B cell (primary cell): ENCODE measurements at regions not wholly inside any gene's neighbourhood (a gene's known extent, or its start where the extent isn't known, plus 50 kb on each side); places are given as distances from the start of the nearest gene placed in this dataset.

Experiments
- ATAC-seq: fragments of 200-7000 bp; cut with Tn5 transposase; one replicate; pipeline ENCODE4 v1.10.0; 2021; ENCODE audit warnings: low read depth, mild to moderate bottlenecking, moderate number of reproducible peaks, moderate library complexity
- CTCF ChIA-PET: fragments of 350-600 bp; sonication (Branson Sonifier 250); formaldehyde crosslinking; loops from one replicate; lab custom pipeline; 2021; ENCODE audit warnings: antibody characterized with exemption, inconsistent platforms; lab: Charles Lee
- POLR2A ChIA-PET: fragments of 350-600 bp; sonication (Branson Sonifier 250); formaldehyde crosslinking; loops from one replicate; lab custom pipeline; 2021; ENCODE audit warnings: antibody characterized with exemption; lab: Charles Lee
- DNase-seq: peaks from one replicate; pipeline ENCODE4 v3.0.0; 2013
- H2AFZ ChIP-seq: 2 replicates; pipeline ENCODE4 v1.6.1; 2012; ENCODE audit warnings: mild to moderate bottlenecking, low read depth, low read length; ENCODE audit not compliant: insufficient read depth, poor library complexity, severe bottlenecking
- H3K27ac ChIP-seq, 2 donors: 1 replicate in 1 of 2; 2 replicates in 1 of 2; pipeline ENCODE4 v1.5.1; 2012 to 2013; ENCODE audit warnings: low read length in 2 of 2, mild to moderate bottlenecking in 2 of 2, moderate library complexity in 1 of 2
- H3K27me3 ChIP-seq, 4 experiments: fragments of 200-600 bp in 1 of 4; sonication (generic) in 1 of 4; replicated peaks in 1 of 4; 1 replicate in 2 of 4; 2 replicates in 2 of 4; pipeline versions ENCODE4 v1.6.1 to v1.7.0; 2013 to 2016; ENCODE audit warnings: low read length in 3 of 4, mild to moderate bottlenecking in 2 of 4, mixed read lengths in 1 of 4, moderate library complexity in 1 of 4; ENCODE audit not compliant: insufficient read depth in 4 of 4, control insufficient read depth in 3 of 4; ENCODE audit errors: control extremely low read depth in 1 of 4
- H3K36me3 ChIP-seq, 2 experiments: replicated peaks in 1 of 2; 1 replicate in 1 of 2; 2 replicates in 1 of 2; pipeline versions ENCODE4 v1.6.1 to v1.7.1; 2013; ENCODE audit warnings: low read length in 1 of 2; ENCODE audit not compliant: insufficient read depth in 2 of 2, control insufficient read depth in 1 of 2; ENCODE audit errors: control extremely low read depth in 1 of 2, extremely low read depth in 1 of 2
- H3K4me1 ChIP-seq, 2 donors: fragments of 200-600 bp in 1 of 2; sonication (generic) in 1 of 2; 1 replicate in 1 of 2; 2 replicates in 1 of 2; pipeline versions ENCODE4 v1.5.1 to v1.6.1; 2013 to 2017; ENCODE audit warnings: low read length in 2 of 2; ENCODE audit not compliant: control insufficient read depth in 2 of 2, insufficient read depth in 2 of 2
- H3K4me2 ChIP-seq: replicated peaks from 2 replicates; pipeline ENCODE3; 2012; ENCODE audit warnings: mild to moderate bottlenecking, low read depth, low read length; ENCODE audit not compliant: poor library complexity, severe bottlenecking
- H3K4me3 ChIP-seq, 5 experiments: fragments of 200-600 bp in 1 of 5; sonication (generic) in 1 of 5; 1 replicate in 3 of 5; 2 replicates in 2 of 5; pipeline versions ENCODE4 v1.5.1 to v1.7.0; 2011 to 2016; ENCODE audit warnings: low read length in 4 of 5, mild to moderate bottlenecking in 4 of 5, low read depth in 2 of 5, control low read depth in 1 of 5, moderate library complexity in 1 of 5; ENCODE audit not compliant: insufficient read depth in 1 of 5; ENCODE audit errors: control extremely low read depth in 1 of 5, extremely low read depth in 1 of 5
- H3K79me2 ChIP-seq: fragments of 200-600 bp; sonication (generic); one replicate; pipeline ENCODE4 v1.6.0; 2016; ENCODE audit warnings: low read length; ENCODE audit not compliant: control insufficient read depth, insufficient read depth
- H3K9ac ChIP-seq: fragments of 200-600 bp; sonication (generic); 2 replicates; pipeline ENCODE4 v1.6.1; 2017; ENCODE audit warnings: mild to moderate bottlenecking, low read length, moderate library complexity
- H3K9me3 ChIP-seq, 3 donors: one replicate each; pipeline versions ENCODE4 v1.6.1 to v1.7.1; 2013; ENCODE audit warnings: low read length in 2 of 3; ENCODE audit not compliant: control insufficient read depth in 2 of 3, insufficient read depth in 1 of 3; ENCODE audit errors: control extremely low read depth in 1 of 3
- H4K20me1 ChIP-seq: 2 replicates; pipeline ENCODE4 v1.6.0; 2012; ENCODE audit warnings: mild to moderate bottlenecking, low read length; ENCODE audit not compliant: insufficient read depth, control insufficient read depth, poor library complexity, severe bottlenecking
- H3K27ac Mint-ChIP-seq: one replicate; pipeline ENCODE4 v1.8.0; 2021; ENCODE audit warnings: mixed read lengths
- H3K27me3 Mint-ChIP-seq: one replicate; pipeline ENCODE4 v1.8.0; 2021; ENCODE audit warnings: mixed read lengths
- H3K4me1 Mint-ChIP-seq: one replicate; pipeline ENCODE4 v1.8.0; 2021; ENCODE audit warnings: mixed read lengths
- H3K4me3 Mint-ChIP-seq: one replicate; pipeline ENCODE4 v1.8.0; 2021; ENCODE audit warnings: mixed read lengths
- H3K9me3 Mint-ChIP-seq: one replicate; pipeline ENCODE4 v1.8.0; 2022; ENCODE audit warnings: mixed read lengths; ENCODE audit not compliant: insufficient read depth
- EZH2 ChIP-seq: IDR thresholded peaks from 2 replicates; pipeline ENCODE4 v1.6.1; 2012; ENCODE audit warnings: borderline replicate concordance, low read depth, mild to moderate bottlenecking, moderate library complexity, low read length; ENCODE audit not compliant: insufficient read depth, poor library complexity, severe bottlenecking
- WGBS: methylation state at CpG from one replicate; pipeline ENCODE4 v1.1.5; 2013; ENCODE audit warnings: missing lambda C conversion rate; ENCODE audit not compliant: insufficient coverage; 5-methylcytosine and 5-hydroxymethylcytosine counted together
- intact Hi-C: fragments of 100-400 bp; cut with micrococcal nuclease; formaldehyde crosslinking; loops from one replicate; pipeline ENCODE4 v1.10.0; 2022
- TF ChIP-seq, protein P1 (sequence below): fragments of 200-600 bp; IDR thresholded peaks from one replicate; pipeline ENCODE4 v1.8.0; 2022; ENCODE audit warnings: antibody characterized with exemption, mild to moderate bottlenecking

DNA sequence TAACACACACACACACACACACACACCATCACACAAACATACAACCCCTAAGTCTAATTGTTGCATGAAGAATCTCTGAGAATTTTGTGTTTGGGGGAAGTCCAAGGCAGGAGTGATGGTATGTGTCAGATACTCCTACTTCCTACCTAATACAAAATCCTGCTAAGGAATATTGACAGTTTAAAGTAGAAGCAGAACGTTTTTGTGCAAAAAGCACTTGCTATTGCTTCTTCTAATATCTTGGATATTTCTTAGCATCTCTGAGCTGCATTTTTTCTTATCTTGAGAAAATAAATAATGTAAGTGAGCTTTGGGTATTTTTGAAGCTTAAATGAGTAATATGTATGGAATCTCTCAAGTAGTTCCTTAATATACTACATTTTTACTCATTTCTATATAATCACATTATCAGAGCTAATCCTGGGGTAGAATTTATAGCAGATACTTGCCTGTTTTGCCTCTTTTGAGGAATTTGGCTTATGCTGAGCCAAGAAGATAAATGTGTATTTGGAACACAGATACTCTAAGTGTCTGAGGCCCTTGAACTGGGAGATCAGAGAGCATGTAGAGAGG lies 212.3 kb downstream of the DKK1 start:
- Mint-ChIP-seq H3K4me3 (no peak overlapping the region), H3K27ac (no peak overlapping the region), H3K9me3 (no peaks in the 10 kb centered on the region), H3K27me3 (no peaks in the 10 kb centered on the region), H3K4me1 (no peaks in the 10 kb centered on the region)
- H3K27me3 ChIP-seq = no peaks in the 10 kb centered on the region
- ChIA-PET POLR2A (no interaction called here), CTCF (no interaction called here)
- H3K27ac ChIP-seq = no peak overlapping the region
- DNase-seq (no peak), ATAC-seq (no peak)
- intact Hi-C loops = no loop called here
- no CpG with 5 or more reads among the region's 1 CpG for WGBS
- H3K4me3 ChIP-seq = no peak overlapping the region
- H2AFZ ChIP-seq = no peak overlapping the region
- no peaks in the 10 kb centered on the region for H3K9me3 ChIP-seq
- no peak overlapping the region for H3K9ac ChIP-seq
- H4K20me1 ChIP-seq = no peaks in the 10 kb centered on the region
- no peak overlapping the region for H3K4me2 ChIP-seq
- H3K36me3 ChIP-seq = no peaks in the 10 kb centered on the region
- H3K4me1 ChIP-seq = no peaks in the 10 kb centered on the region
- no peak for TF ChIP-seq EZH2
- TF ChIP-seq, protein P1, sequence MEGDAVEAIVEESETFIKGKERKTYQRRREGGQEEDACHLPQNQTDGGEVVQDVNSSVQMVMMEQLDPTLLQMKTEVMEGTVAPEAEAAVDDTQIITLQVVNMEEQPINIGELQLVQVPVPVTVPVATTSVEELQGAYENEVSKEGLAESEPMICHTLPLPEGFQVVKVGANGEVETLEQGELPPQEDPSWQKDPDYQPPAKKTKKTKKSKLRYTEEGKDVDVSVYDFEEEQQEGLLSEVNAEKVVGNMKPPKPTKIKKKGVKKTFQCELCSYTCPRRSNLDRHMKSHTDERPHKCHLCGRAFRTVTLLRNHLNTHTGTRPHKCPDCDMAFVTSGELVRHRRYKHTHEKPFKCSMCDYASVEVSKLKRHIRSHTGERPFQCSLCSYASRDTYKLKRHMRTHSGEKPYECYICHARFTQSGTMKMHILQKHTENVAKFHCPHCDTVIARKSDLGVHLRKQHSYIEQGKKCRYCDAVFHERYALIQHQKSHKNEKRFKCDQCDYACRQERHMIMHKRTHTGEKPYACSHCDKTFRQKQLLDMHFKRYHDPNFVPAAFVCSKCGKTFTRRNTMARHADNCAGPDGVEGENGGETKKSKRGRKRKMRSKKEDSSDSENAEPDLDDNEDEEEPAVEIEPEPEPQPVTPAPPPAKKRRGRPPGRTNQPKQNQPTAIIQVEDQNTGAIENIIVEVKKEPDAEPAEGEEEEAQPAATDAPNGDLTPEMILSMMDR = no peak
- no peaks in the 10 kb centered on the region for H3K79me2 ChIP-seq

DNA sequence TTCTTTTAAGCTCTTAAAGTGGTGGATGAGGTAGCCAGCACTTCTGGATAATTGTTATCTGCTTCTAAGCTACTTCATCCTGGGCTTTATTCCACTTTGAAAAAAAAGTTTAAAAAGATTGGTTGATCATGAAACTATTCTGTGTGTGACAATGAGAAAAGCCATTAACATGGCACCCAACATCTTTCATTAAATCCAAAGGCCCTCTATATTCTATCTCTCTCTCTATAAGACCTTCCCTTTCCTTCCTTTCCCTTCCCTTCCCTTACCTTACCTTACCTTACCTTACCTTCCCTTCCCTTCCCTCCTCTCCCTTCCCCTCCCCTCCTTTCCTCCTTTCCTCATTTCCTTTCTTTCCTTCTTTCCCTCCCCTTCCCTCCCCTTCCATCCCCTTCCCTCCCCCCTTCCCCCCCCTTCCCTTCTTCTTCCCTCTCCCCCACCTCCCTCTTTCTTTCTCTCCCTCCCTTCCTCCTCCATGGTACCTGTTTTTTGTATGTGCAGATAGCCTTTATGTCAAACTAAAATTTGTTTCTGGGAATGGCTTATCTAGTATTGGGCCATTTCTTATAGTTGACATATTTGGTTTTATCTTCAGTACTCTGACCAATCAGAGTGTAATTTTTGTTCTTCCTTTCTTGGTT lies 218.7 kb downstream of the DKK1 start:
- Histone ChIP-seq H2AFZ (no peak overlapping the region), H3K4me2 (no peak overlapping the region), H4K20me1 (no peaks in the 10 kb centered on the region), H3K27me3 (no peaks in the 10 kb centered on the region), H3K9ac (no peak overlapping the region), H3K27ac (no peak overlapping the region), H3K4me3 (no peak overlapping the region), H3K4me1 (no peaks in the 10 kb centered on the region), H3K79me2 (no peaks in the 10 kb centered on the region), H3K9me3 (peaks cover 0 to 2% (median 0%) of the 10 kb centered on the region in 3 donors), H3K36me3 (no peaks in the 10 kb centered on the region)
- Mint-ChIP-seq H3K27me3 (no peaks in the 10 kb centered on the region), H3K4me3 (no peak overlapping the region), H3K9me3 (peaks cover 3% of the 10 kb centered on the region), H3K27ac (no peak overlapping the region), H3K4me1 (no peaks in the 10 kb centered on the region)
- intact Hi-C loops = no loop called here
- POLR2A ChIA-PET = no interaction called here
- no peak for TF ChIP-seq EZH2
- TF ChIP-seq, protein P1 = no peak
- DNase-seq = no peak
- ATAC-seq = no peak
- CTCF ChIA-PET = no interaction called here
